ENCODE measurements at regions not wholly inside any gene's neighbourhood (a gene's known extent, or its start where the extent isn't known, plus 50 kb on each side); places are given as distances from the start of the nearest gene placed in this dataset.

GRCh38 chr4:111814961-111815360 is 330.3 kb upstream of the FAM241A start:
- no peak for DNase-seq

- no peak for DNase-seq
Measured at GRCh38 chr4:111821342-111821741, 323.9 kb upstream of the FAM241A start.

- no peak for DNase-seq
Measured at GRCh38 chr4:111836601-111837000, 308.7 kb upstream of the FAM241A start.

DNA sequence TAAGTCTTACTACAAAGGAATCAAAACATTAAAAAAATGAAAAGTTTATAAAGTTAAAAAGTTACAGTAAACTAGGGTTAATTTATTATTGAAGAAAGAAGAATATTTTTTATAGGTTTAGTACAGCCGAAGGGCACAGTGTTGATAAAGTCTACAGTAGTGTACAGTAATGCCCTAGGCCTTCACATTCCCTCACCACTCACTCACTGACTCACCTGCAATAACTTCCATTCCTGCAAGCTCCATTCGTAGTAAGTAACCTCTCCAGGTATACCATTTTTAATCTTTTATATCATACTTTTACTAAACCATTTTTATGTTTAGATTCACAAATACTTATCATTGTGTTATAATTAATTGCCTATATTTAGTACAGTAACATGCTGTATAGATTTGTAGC is 307.5 kb upstream of the FAM241A start:
- DNase-seq, result no peak

DNA sequence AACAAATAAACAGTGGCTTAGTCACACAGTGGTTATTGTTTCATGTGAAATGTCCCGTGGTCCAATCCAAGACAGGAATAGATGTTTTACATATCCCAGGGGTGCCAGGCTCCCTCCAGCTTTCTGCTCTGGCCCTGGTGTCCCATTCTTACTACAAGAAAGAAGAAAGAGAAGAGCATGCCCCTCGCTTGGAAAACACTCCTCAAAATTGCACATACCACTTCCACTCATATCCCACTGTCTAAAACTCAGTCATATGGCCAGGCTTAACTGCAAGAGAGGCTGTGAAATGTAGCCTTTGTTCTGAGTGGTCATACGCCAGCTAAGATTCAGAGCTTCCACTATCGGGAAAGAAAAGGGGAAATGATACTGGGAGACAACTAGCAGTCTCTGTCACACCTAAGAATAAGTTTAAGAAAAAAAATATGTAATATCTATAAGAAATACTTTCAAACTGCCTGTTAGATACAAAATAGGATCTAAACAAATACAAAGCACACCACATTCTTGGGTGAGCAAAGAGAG is 306.8 kb upstream of the FAM241A start:
- no peak for DNase-seq

GRCh38 chr4:111839141-111839540 is 306.1 kb upstream of the FAM241A start:
- no peak for DNase-seq

- DNase-seq, result no peak
Measured at GRCh38 chr4:111842336-111842735, 302.9 kb upstream of the FAM241A start.

- no peak for DNase-seq
Measured at GRCh38 chr4:111847296-111848008, 297.8 kb upstream of the FAM241A start.

- DNase-seq, result no peak
Measured at GRCh38 chr4:111849746-111850284, 295.4 kb upstream of the FAM241A start.

- peak; percentile 1 for DNase-seq
Measured at GRCh38 chr4:111854494-111855087, 290.7 kb upstream of the FAM241A start.

DNA sequence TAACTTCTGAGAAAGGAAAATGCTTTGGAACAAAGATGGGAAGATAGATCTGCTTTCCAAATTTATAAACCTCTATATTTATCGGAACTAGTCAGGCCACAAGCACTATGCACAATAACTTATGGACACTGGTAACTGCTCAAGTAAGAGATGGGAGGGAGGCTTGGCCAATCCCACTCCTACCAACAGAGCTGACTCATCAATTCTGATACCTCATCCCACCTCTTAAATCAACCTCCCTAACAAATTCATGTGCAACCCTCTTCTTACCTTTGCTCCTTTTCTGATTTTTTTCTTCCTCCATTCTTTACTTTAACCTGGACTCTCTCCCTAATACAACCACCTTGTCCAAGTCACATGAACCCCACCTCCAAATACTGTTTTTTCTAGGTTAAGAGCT is 289.9 kb upstream of the FAM241A start:
- no peak for DNase-seq

DNA sequence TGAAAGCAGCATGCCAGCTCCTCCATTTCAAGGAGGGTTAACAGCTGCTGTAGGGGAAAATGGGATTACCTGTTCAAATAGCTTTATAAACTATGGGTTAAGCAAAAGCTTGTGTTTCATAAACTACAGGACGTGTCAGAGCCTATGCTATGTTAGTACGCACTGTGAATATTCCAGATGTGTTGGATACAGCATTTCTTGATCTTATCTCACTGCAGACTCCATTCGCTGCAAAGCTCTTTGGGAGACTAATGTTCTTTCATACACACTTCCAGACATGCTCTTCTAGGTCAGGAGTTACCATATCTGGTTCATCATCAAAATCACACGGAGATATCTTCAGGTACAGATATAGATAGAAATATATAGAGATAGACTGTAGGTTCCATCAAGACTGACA is 281.2 kb upstream of the FAM241A start:
- DNase-seq, result no peak

GRCh38 chr4:111869339-111869738 is 275.9 kb upstream of the FAM241A start:
- no peak for DNase-seq

- DNase-seq, result no peak
Measured at GRCh38 chr4:111871802-111872201, 273.5 kb upstream of the FAM241A start.

DNA sequence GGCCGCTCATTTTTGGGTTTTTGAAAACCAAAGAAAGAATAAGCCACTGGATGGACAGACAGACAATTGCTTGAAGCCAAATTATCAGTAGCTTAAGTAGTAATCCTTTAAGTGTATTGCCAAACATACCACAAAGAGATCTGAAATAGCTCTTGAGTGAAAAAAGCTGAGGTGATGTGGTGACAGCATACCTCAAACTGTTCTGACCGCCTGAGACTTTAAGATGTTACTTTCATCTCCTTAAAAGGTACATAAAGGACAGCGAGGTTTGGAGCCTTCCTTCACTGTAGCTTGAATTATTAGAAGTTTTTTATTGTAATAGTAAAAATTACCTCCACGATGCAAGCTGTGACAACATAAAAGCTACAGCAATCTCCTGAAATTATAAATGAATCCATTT is 271.5 kb upstream of the FAM241A start:
- DNase-seq, result no peak

GRCh38 chr4:111879539-111879938 is 265.7 kb upstream of the FAM241A start:
- no peak for DNase-seq

- no peak for DNase-seq
Measured at GRCh38 chr4:111880116-111880515, 265.1 kb upstream of the FAM241A start.

- DNase-seq, result peak; percentile 55
Measured at GRCh38 chr4:111883557-111883999, 261.7 kb upstream of the FAM241A start.

GRCh38 chr4:111890412-111890811 is 254.8 kb upstream of the FAM241A start:
- no peak for DNase-seq

DNA sequence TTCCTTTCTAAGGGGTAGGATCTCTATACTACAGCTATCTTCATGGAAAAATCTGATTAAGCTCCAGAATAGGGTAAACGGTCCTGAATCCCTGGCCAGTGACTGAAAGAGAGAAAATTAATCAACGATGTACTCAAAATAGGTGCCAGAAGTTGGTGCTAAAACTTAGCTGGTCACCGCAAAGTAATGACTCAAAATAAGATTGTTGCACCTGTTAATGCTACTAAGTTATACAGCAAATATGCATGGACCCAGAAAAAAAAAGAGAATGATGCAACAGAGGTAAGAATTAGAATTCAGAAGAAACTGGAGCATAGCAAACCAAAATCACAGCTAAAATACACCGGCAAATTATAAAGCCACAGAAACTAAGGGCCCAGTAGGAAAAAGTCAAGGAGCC is 239.7 kb upstream of the FAM241A start:
- no peak for DNase-seq

GRCh38 chr4:111919639-111920038 is 225.6 kb upstream of the FAM241A start:
- DNase-seq, result no peak

DNA sequence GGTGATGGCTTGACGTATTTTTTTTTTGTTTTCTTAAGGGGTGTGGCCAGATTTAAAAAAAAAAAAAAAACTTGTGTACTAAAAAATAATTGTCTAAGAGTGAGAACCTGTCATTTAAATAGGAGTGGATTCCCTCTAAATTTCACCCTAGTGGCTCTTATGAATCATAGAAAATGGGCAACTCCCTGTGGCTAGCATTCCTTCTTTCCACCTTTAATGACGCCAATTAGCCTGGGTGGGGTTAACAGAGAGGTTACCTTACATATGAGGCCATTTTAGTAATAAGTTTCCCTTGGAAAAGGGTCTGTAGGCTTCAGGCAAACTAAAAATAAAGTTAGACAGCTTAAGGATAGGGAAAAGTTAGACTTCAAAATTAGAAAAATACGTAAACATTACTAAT is 223.5 kb upstream of the FAM241A start:
- no peak for DNase-seq

- DNase-seq, result no peak
Measured at GRCh38 chr4:111923786-111924185, 221.5 kb upstream of the FAM241A start.

DNA sequence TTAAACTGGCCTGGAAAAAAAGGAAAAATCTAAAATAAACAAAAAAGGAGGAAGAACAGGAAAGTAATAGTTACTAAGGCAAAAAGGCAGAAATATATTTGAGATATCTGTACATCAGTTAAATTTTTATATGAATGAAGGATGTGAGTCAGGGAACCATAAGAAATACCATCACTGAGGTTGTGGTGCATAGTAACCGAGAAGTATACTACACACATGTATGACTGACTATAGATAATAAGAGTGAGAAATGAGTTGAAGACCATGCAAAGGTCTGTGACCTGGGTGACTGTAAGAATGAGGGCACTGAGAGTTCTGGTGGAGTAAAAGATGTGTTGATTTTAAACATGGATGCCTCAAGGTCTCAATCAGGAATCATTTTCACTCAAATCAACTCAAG is 220.6 kb upstream of the FAM241A start:
- no peak for DNase-seq
